DOHH2 (cell line): ENCODE measurements at regions not wholly inside any gene's neighbourhood (a gene's known extent, or its start where the extent isn't known, plus 50 kb on each side); places are given as distances from the start of the nearest gene placed in this dataset.

Experiments used
- H3F3A ChIP-seq: fragments of 200-600 bp; sonication (generic), shearing (Covaris generic); 2 replicates; pipeline ENCODE4 v1.6.0; 2016; ENCODE audit warnings: antibody characterized with exemption, mild to moderate bottlenecking; ENCODE audit not compliant: control insufficient read depth, insufficient read depth
- H3K27ac ChIP-seq: fragments of 200-600 bp; sonication (generic); 2 replicates; pipeline ENCODE4 v1.5.1; 2014; ENCODE audit warnings: low read depth, mild to moderate bottlenecking, low read length, moderate library complexity
- H3K27me3 ChIP-seq: fragments of 200-600 bp; sonication (generic); 2 replicates; pipeline ENCODE4 v1.6.1; 2014; ENCODE audit warnings: mild to moderate bottlenecking, low read length, mixed read lengths; ENCODE audit not compliant: control insufficient read depth
- H3K36me3 ChIP-seq: fragments of 200-600 bp; sonication (generic); 2 replicates; pipeline ENCODE4 v1.6.1; 2014; ENCODE audit warnings: mild to moderate bottlenecking, low read length, moderate library complexity, mixed read lengths; ENCODE audit not compliant: control insufficient read depth
- H3K4me1 ChIP-seq: fragments of 200-600 bp; sonication (generic); 2 replicates; pipeline ENCODE4 v1.6.1; 2014; ENCODE audit warnings: mild to moderate bottlenecking, low read length, mixed read lengths; ENCODE audit not compliant: control insufficient read depth
- H3K4me2 ChIP-seq: fragments of 200-600 bp; sonication (generic); 2 replicates; pipeline ENCODE4 v1.6.0; 2014; ENCODE audit warnings: mild to moderate bottlenecking, low read length, moderate library complexity
- H3K4me3 ChIP-seq: fragments of 200-600 bp; sonication (generic); 2 replicates; pipeline ENCODE4 v1.5.1; 2014; ENCODE audit warnings: mild to moderate bottlenecking, low read length, mixed read lengths
- H3K79me2 ChIP-seq: fragments of 200-600 bp; sonication (generic); 2 replicates; pipeline ENCODE4 v1.6.1; 2014; ENCODE audit warnings: mild to moderate bottlenecking, low read length, mixed read lengths; ENCODE audit not compliant: control insufficient read depth
- H3K9me2 ChIP-seq: fragments of 200-600 bp; sonication (generic); replicated peaks from 2 replicates; pipeline ENCODE4 v1.6.1; 2014; ENCODE audit warnings: mild to moderate bottlenecking, low read length, mixed read lengths; ENCODE audit not compliant: control insufficient read depth
- H3K9me3 ChIP-seq: fragments of 200-600 bp; sonication (generic); 2 replicates; pipeline ENCODE4 v1.6.1; 2014; ENCODE audit warnings: antibody characterized with exemption, low read length, mixed read lengths; ENCODE audit not compliant: control insufficient read depth, insufficient read depth
- H4K20me1 ChIP-seq: fragments of 200-600 bp; sonication (generic); 2 replicates; pipeline ENCODE4 v1.6.0; 2014; ENCODE audit warnings: low read depth, mild to moderate bottlenecking, antibody characterized with exemption, low read length, moderate library complexity; ENCODE audit not compliant: control insufficient read depth, insufficient read depth
- CTCF ChIP-seq: fragments of 200-600 bp; sonication (generic); IDR thresholded peaks from one replicate; pipeline ENCODE4 v1.5.1; 2014; ENCODE audit warnings: antibody characterized with exemption, mild to moderate bottlenecking, low read depth, low read length; ENCODE audit not compliant: poor library complexity, severe bottlenecking
- EZH2phosphoT487 ChIP-seq: fragments of 200-600 bp; sonication (generic); IDR thresholded peaks from 2 replicates; pipeline ENCODE4 v1.6.1; 2017; ENCODE audit warnings: borderline replicate concordance, mild to moderate bottlenecking, antibody characterized with exemption, low read length, moderate library complexity, mixed read lengths

GRCh38 chr10:85149766-85150165 lies 821.4 kb downstream of the CCSER2 start:
- Histone ChIP-seq H3K27ac (no peak overlapping the region), H3K27me3 (no peaks in the 10 kb centered on the region), H3F3A (no peaks in the 10 kb centered on the region), H3K4me2 (no peak overlapping the region), H3K4me3 (no peak overlapping the region), H3K79me2 (no peaks in the 10 kb centered on the region), H3K9me2 (no peaks in the 10 kb centered on the region), H4K20me1 (no peaks in the 10 kb centered on the region), H3K4me1 (no peaks in the 10 kb centered on the region), H3K9me3 (no peaks in the 10 kb centered on the region), H3K36me3 (no peaks in the 10 kb centered on the region)
- no peak for TF ChIP-seq EZH2phosphoT487
- no peak for TF ChIP-seq CTCF

- TF ChIP-seq EZH2phosphoT487 (no peak), CTCF (no peak)
- Histone ChIP-seq H3K4me3 (no peak overlapping the region), H3K9me2 (no peaks in the 10 kb centered on the region), H3K79me2 (no peaks in the 10 kb centered on the region), H4K20me1 (no peaks in the 10 kb centered on the region), H3K27me3 (no peaks in the 10 kb centered on the region), H3K9me3 (no peaks in the 10 kb centered on the region), H3K4me1 (no peaks in the 10 kb centered on the region), H3K36me3 (no peaks in the 10 kb centered on the region), H3F3A (no peaks in the 10 kb centered on the region), H3K4me2 (no peak overlapping the region), H3K27ac (no peak overlapping the region)
Observed at GRCh38 chr10:85151506-85151905, 823.1 kb downstream of the CCSER2 start.

GRCh38 chr10:85152496-85152895 lies 824.1 kb downstream of the CCSER2 start:
- Histone ChIP-seq H3K9me2 (no peaks in the 10 kb centered on the region), H3K36me3 (no peaks in the 10 kb centered on the region), H3F3A (no peaks in the 10 kb centered on the region), H3K4me1 (no peaks in the 10 kb centered on the region), H3K27me3 (no peaks in the 10 kb centered on the region), H3K4me3 (no peak overlapping the region), H3K4me2 (no peak overlapping the region), H3K27ac (no peak overlapping the region), H4K20me1 (no peaks in the 10 kb centered on the region), H3K79me2 (no peaks in the 10 kb centered on the region), H3K9me3 (no peaks in the 10 kb centered on the region)
- TF ChIP-seq CTCF: no peak
- no peak for TF ChIP-seq EZH2phosphoT487

GRCh38 chr10:85152911-85153310 lies 824.5 kb downstream of the CCSER2 start:
- Histone ChIP-seq H4K20me1 (no peaks in the 10 kb centered on the region), H3K9me3 (no peaks in the 10 kb centered on the region), H3K4me3 (no peak overlapping the region), H3K27me3 (no peaks in the 10 kb centered on the region), H3K4me1 (no peaks in the 10 kb centered on the region), H3K36me3 (no peaks in the 10 kb centered on the region), H3K4me2 (no peak overlapping the region), H3K9me2 (no peaks in the 10 kb centered on the region), H3F3A (no peaks in the 10 kb centered on the region), H3K79me2 (no peaks in the 10 kb centered on the region), H3K27ac (no peak overlapping the region)
- TF ChIP-seq CTCF: no peak
- TF ChIP-seq EZH2phosphoT487: no peak
